HEK293T (cell line): ENCODE measurements at regions not wholly inside any gene's neighbourhood (a gene's known extent, or its start where the extent isn't known, plus 50 kb on each side); places are given as distances from the start of the nearest gene placed in this dataset.

Experiments used
- CTCF ChIA-PET: fragments of 350-600 bp; formaldehyde crosslinking; extraction: SDS; loops from one replicate; lab custom pipeline; 2021; ENCODE audit warnings: antibody characterized with exemption, inconsistent platforms; lab: Yijun Ruan, JAX
- POLR2A ChIA-PET: fragments of 350-600 bp; formaldehyde crosslinking; extraction: SDS; loops from one replicate; lab custom pipeline; 2020; ENCODE audit warnings: antibody characterized with exemption, inconsistent platforms; lab: Yijun Ruan, JAX
- DNase-seq: peaks from one replicate; pipeline ENCODE4 v3.0.0; 2012; ENCODE audit warnings: mixed read lengths; ENCODE audit errors: extremely low spot score
- ARNT ChIP-seq: fragments of 450-650 bp; IDR thresholded peaks from 2 replicates; pipeline ENCODE4 v1.6.1; 2017; ENCODE audit warnings: mild to moderate bottlenecking
- BHLHE40 ChIP-seq: fragments of 450-650 bp; IDR thresholded peaks from 2 replicates; pipeline ENCODE4 v1.6.1; 2016; ENCODE audit warnings: mild to moderate bottlenecking, moderate library complexity, borderline replicate concordance
- CTBP1 ChIP-seq: fragments of 450-650 bp; IDR thresholded peaks from 2 replicates; pipeline ENCODE4 v1.6.1; 2016; ENCODE audit warnings: borderline replicate concordance
- ELF4 ChIP-seq: fragments of 450-650 bp; IDR thresholded peaks from 2 replicates; pipeline ENCODE4 v1.6.1; 2017; ENCODE audit warnings: antibody characterized with exemption
- FOXA1 ChIP-seq: fragments of 450-650 bp; IDR thresholded peaks from 2 replicates; pipeline ENCODE4 v1.6.1; 2016; ENCODE audit warnings: mild to moderate bottlenecking
- FOXK2 ChIP-seq: fragments of 450-650 bp; IDR thresholded peaks from 2 replicates; pipeline ENCODE4 v1.6.1; 2016; ENCODE audit warnings: mild to moderate bottlenecking
- FOXM1 ChIP-seq: fragments of 450-650 bp; IDR thresholded peaks from 2 replicates; pipeline ENCODE4 v1.6.1; 2017; ENCODE audit warnings: mild to moderate bottlenecking, borderline replicate concordance
- HDGF ChIP-seq: fragments of 450-650 bp; IDR thresholded peaks from 2 replicates; pipeline ENCODE4 v1.6.1; 2017; ENCODE audit warnings: antibody characterized with exemption, borderline replicate concordance
- L3MBTL2 ChIP-seq: fragments of 450-650 bp; conservative IDR thresholded peaks from 2 replicates; pipeline ENCODE4 v1.6.1; 2016; ENCODE audit warnings: mild to moderate bottlenecking
- LEF1 ChIP-seq: fragments of 450-650 bp; IDR thresholded peaks from 2 replicates; pipeline ENCODE4 v1.6.1; 2017; ENCODE audit warnings: mild to moderate bottlenecking, borderline replicate concordance
- NFRKB ChIP-seq: fragments of 450-650 bp; IDR thresholded peaks from 2 replicates; pipeline ENCODE4 v1.6.1; 2016; ENCODE audit warnings: mild to moderate bottlenecking, moderate library complexity
- SP1 ChIP-seq: fragments of 450-650 bp; IDR thresholded peaks from 2 replicates; pipeline ENCODE4 v1.6.1; 2017
- SUZ12 ChIP-seq: fragments of 450-650 bp; IDR thresholded peaks from 2 replicates; pipeline ENCODE4 v1.6.1; 2016; ENCODE audit warnings: mild to moderate bottlenecking
- TARDBP ChIP-seq: fragments of 450-650 bp; IDR thresholded peaks from 2 replicates; pipeline ENCODE4 v1.6.1; 2016
- ZNF384 ChIP-seq: fragments of 450-650 bp; IDR thresholded peaks from 2 replicates; pipeline ENCODE4 v1.6.1; 2016
- TF ChIP-seq, protein P1 (sequence below): fragments of 450-650 bp; IDR thresholded peaks from 2 replicates; pipeline ENCODE4 v1.6.1; 2016

DNA sequence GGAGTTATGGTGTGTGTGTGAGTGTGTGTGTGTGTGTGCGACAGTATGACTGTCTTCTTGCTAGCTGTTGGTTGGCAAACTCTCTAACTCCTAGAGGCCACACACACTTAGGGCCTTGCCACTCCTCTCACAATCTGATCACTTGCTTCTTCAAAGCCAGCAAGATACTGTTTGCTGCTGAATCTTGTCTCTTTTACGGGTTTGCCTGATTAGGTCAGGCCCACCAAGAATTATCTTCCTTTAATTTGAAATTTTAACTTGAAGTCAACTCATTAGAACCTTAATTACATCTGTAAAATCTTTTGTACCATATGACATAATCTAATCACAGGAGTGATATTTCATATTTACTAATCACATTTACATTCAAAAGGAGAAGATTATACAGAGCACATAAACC, 359.2 kb upstream of the SGCG start:
- ChIA-PET CTCF (no interaction called here), POLR2A (no interaction called here)
- DNase-seq: no peak
- TF ChIP-seq TARDBP (no peak), SP1 (no peak), ELF4 (no peak), CTBP1 (no peak)

DNA sequence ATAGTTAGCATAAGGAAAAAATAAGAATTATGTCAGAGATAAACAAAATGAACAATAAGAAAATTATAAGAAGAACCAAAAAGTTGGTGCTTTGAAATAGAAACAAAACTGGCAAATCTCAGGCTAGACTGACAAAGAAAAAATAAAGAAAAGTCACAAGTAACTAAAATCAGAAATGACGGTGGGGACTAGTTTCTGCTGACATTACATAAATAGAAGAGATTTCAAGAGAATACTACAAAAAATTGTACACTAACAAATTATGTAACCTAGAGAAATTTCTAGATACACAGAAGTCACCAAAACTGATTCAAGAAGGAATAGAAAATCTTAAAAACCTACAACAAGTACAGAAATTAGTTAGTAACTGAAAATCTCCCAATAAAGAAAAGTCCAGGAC, 355.6 kb upstream of the SGCG start:
- DNase-seq: no peak
- ChIA-PET CTCF (no interaction called here), POLR2A (no interaction called here)
- no peak for TF ChIP-seq CTBP1
- no peak for TF ChIP-seq LEF1
- no peak for TF ChIP-seq FOXA1
- no peak for TF ChIP-seq SP1
- no peak for TF ChIP-seq HDGF
- TF ChIP-seq BHLHE40: no peak
- TF ChIP-seq TARDBP: no peak
- TF ChIP-seq FOXM1: no peak
- TF ChIP-seq ELF4: no peak
- TF ChIP-seq SUZ12: no peak
- TF ChIP-seq L3MBTL2: no peak
- no peak for TF ChIP-seq ARNT
- TF ChIP-seq FOXK2: no peak
- TF ChIP-seq, protein P1, sequence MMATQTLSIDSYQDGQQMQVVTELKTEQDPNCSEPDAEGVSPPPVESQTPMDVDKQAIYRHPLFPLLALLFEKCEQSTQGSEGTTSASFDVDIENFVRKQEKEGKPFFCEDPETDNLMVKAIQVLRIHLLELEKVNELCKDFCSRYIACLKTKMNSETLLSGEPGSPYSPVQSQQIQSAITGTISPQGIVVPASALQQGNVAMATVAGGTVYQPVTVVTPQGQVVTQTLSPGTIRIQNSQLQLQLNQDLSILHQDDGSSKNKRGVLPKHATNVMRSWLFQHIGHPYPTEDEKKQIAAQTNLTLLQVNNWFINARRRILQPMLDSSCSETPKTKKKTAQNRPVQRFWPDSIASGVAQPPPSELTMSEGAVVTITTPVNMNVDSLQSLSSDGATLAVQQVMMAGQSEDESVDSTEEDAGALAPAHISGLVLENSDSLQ: no peak
- TF ChIP-seq ZNF384: no peak
- no peak for TF ChIP-seq NFRKB

DNA sequence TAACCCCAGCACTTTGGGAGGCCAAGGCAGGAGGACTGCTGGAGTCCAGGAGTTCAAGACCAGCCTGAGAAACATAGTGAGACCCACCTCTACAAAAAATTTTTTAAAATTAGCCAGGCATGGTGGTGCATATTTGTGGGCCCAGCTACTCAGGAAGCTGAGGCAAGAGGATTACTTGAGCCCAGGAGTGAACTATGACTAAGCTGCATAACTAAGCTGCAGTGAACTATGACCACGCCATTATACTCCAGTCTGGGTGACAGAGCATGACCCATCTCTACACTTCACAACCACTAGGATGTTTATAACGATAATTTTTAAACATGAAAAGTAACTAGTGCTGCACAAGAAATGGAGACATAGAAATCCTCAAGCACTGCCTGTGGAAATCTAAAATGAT, 352.7 kb upstream of the SGCG start:
- CTCF ChIA-PET: no interaction called here
- DNase-seq: no peak
- POLR2A ChIA-PET: no interaction called here
- TF ChIP-seq, protein P1: no peak
- TF ChIP-seq ELF4 (no peak), SUZ12 (no peak), HDGF (no peak), SP1 (no peak), TARDBP (no peak), L3MBTL2 (no peak), NFRKB (no peak), FOXM1 (no peak), FOXA1 (no peak), ZNF384 (no peak), BHLHE40 (no peak)

- ChIA-PET POLR2A (no interaction called here), CTCF (no interaction called here)
- no peak for DNase-seq
- TF ChIP-seq FOXK2 (no peak), SP1 (no peak), CTBP1 (no peak), ARNT (no peak), ELF4 (no peak), LEF1 (no peak), FOXA1 (no peak), ZNF384 (no peak), TARDBP (no peak), FOXM1 (no peak), BHLHE40 (no peak), HDGF (no peak), L3MBTL2 (no peak), NFRKB (no peak), SUZ12 (no peak)
- TF ChIP-seq, protein P1: no peak
Measured at GRCh38 chr13:22836475-22836874, 344.3 kb upstream of the SGCG start.

- POLR2A ChIA-PET: no interaction called here
Measured at GRCh38 chr13:22837980-22838647, 342.7 kb upstream of the SGCG start.

More at GRCh38 chr13:22837980-22838647, 342.7 kb upstream of the SGCG start:
- CTCF ChIA-PET: interaction anchor here (0.6 to 0.9 kb wide), 2 partner anchors 508 to 1780 kb away, joined by 3 to 4 read pairs; no protein-coding TSS in a partner anchor
- no peak for DNase-seq
- TF ChIP-seq TARDBP: no peak
- TF ChIP-seq CTBP1: no peak
- TF ChIP-seq, protein P1: no peak
- TF ChIP-seq BHLHE40: no peak
- TF ChIP-seq FOXK2: no peak
- no peak for TF ChIP-seq NFRKB
- TF ChIP-seq ZNF384: no peak
- TF ChIP-seq FOXA1: no peak
- no peak for TF ChIP-seq LEF1
- no peak for TF ChIP-seq HDGF
- TF ChIP-seq FOXM1: no peak
- TF ChIP-seq L3MBTL2: no peak
- TF ChIP-seq SUZ12: no peak
- TF ChIP-seq SP1: no peak
